ENCODE measurements at regions not wholly inside any gene's neighbourhood (a gene's known extent, or its start where the extent isn't known, plus 50 kb on each side); places are given as distances from the start of the nearest gene placed in this dataset.

DNA sequence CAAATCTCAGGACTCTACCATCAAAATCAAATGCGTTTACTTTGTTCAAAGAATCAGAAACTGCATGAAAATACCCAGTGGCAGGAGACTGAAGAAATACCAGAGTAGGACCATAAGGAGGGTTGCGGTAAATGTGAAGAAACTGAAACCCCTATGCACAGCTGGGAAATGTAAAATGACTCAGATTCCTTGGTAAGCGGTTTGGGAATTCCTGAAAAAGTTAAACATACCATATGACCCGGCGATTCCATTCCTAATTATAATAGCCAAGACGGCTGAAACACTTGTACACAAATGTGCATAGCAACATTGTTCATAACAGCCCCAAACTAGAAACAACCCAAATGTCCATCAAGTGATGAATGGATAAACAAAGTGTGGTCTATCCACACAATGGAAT lies 114.1 kb upstream of the GRAMD1B start:
- no peak for TF ChIP-seq POLR2A (IDR thresholded peaks at IDR 0.05)
- TF ChIP-seq, protein P1, sequence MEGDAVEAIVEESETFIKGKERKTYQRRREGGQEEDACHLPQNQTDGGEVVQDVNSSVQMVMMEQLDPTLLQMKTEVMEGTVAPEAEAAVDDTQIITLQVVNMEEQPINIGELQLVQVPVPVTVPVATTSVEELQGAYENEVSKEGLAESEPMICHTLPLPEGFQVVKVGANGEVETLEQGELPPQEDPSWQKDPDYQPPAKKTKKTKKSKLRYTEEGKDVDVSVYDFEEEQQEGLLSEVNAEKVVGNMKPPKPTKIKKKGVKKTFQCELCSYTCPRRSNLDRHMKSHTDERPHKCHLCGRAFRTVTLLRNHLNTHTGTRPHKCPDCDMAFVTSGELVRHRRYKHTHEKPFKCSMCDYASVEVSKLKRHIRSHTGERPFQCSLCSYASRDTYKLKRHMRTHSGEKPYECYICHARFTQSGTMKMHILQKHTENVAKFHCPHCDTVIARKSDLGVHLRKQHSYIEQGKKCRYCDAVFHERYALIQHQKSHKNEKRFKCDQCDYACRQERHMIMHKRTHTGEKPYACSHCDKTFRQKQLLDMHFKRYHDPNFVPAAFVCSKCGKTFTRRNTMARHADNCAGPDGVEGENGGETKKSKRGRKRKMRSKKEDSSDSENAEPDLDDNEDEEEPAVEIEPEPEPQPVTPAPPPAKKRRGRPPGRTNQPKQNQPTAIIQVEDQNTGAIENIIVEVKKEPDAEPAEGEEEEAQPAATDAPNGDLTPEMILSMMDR (IDR thresholded peaks at IDR 0.05), result no peak
- Histone ChIP-seq H3K4me3 (replicated peaks in 1 of 3) (no peak overlapping the region), H3K9me3 (no peaks in the 10 kb centered on the region), H3K27ac (no peak overlapping the region), H3K4me1 (no peaks in the 10 kb centered on the region), H3K27me3 (no peaks in the 10 kb centered on the region), H3K36me3 (no peaks in the 10 kb centered on the region)
- intact Hi-C loops (cut with DNase I), result no loop called here
- WGBS, 2 donors, result 86 to 92% methylated on average over 6 of the region's 6 CpGs
- DNase-seq, result no peak

DNA sequence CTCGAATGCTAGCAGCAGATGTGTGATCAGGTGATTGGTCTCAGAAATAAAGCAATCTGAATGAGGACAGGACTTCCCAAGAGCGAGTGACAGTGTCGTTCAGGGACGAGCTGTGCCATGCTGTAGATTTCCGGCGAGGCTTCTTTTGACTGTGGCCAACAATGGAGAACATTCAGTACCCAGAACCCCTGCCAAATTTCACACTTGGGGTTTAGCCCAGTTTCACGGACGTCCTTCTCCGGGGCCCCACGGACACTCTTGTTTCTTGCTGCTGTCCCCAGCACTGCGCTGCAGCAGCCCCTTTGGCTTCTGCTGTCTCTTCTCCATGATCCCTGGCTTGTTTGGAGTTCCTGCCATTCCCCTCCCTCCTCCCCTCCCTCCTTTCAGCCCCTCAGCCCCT lies 115.1 kb upstream of the GRAMD1B start:
- WGBS, 2 donors, result 66 to 76% methylated on average over 11 of the region's 11 CpGs
- H3K27me3 ChIP-seq, result no peaks in the 10 kb centered on the region
- H3K4me1 ChIP-seq, result no peaks in the 10 kb centered on the region
- no peak for DNase-seq
- TF ChIP-seq, protein P1 (IDR thresholded peaks at IDR 0.05), result no peak
- no peak for TF ChIP-seq POLR2A (IDR thresholded peaks at IDR 0.05)
- H3K4me3 ChIP-seq (replicated peaks in 1 of 3), result no peak overlapping the region
- intact Hi-C loops (cut with DNase I), result no loop called here
- no peaks in the 10 kb centered on the region for H3K9me3 ChIP-seq
- no peaks in the 10 kb centered on the region for H3K36me3 ChIP-seq
- no peak overlapping the region for H3K27ac ChIP-seq

DNA sequence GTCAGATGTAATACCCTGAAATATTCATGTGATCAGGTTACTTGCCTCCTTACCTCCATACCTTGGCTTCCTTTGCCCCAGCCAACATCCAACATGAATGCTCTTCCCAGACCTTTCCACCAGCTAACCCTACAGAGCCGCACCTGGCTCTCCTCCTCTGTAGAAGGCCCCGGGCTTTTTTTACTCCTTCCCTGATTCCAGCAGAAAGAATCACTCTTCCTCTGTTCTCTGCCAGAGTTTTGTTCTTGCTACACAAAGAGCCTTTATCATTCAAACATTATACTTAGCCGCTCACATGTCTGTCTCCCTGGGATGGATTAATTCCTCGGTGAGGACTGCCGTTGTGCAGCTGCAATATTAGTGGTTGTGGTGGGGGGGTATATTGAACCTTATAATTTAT lies 116.8 kb upstream of the GRAMD1B start:
- Histone ChIP-seq H3K27me3 (no peaks in the 10 kb centered on the region), H3K4me1 (peaks cover 6% of the 10 kb centered on the region in 2 donors), H3K27ac (no peak overlapping the region), H3K4me3 (replicated peaks in 1 of 3) (no peak overlapping the region), H3K9me3 (no peaks in the 10 kb centered on the region), H3K36me3 (no peaks in the 10 kb centered on the region)
- WGBS, 2 donors, result 92 to 97% methylated on average over 5 of the region's 5 CpGs
- no peak for TF ChIP-seq POLR2A (IDR thresholded peaks at IDR 0.05)
- TF ChIP-seq, protein P1 (IDR thresholded peaks at IDR 0.05), result no peak
- intact Hi-C loops (cut with DNase I), result no loop called here
- no peak for DNase-seq

DNA sequence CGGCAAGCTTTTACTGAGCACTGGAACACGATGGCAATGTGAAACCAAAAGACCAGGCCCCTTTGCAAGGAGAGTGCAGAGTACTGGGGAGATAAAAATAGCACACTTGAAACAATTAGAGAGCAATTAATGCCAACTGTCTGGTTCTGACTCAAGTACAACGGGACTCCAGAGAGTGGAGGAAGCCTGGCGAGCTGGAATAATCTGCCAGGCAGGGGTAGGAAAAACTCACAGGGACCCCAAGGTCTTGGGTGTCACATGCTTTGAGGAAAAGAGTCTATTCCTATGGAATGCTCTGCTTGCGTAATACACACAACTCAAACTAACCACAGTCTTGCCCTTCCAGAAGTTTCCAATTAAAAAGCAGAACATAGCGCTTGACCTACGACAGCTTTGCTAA lies 113.0 kb upstream of the CLMP start:
- intact Hi-C loops (cut with DNase I), result loop anchor here (5.0 kb wide), 1 partner anchor 99 kb away; no protein-coding TSS in a partner anchor
- no peaks in the 10 kb centered on the region for H3K9me3 ChIP-seq
- no peaks in the 10 kb centered on the region for H3K27me3 ChIP-seq
- TF ChIP-seq, protein P1 (IDR thresholded peaks at IDR 0.05), result no peak
- no peak for TF ChIP-seq POLR2A (IDR thresholded peaks at IDR 0.05)
- H3K27ac ChIP-seq, result peak overlapping the region; percentile 41 to 76 (median 72)
- 43% methylated on average over 7 of the region's 7 CpGs for WGBS, 2 donors
- no peaks in the 10 kb centered on the region for H3K36me3 ChIP-seq
- no peak overlapping the region for H3K4me3 ChIP-seq (replicated peaks in 1 of 3)
- DNase-seq, result peak; percentile 46 to 50
- H3K4me1 ChIP-seq, result peaks cover 22 to 28% of the 10 kb centered on the region in 2 donors

DNA sequence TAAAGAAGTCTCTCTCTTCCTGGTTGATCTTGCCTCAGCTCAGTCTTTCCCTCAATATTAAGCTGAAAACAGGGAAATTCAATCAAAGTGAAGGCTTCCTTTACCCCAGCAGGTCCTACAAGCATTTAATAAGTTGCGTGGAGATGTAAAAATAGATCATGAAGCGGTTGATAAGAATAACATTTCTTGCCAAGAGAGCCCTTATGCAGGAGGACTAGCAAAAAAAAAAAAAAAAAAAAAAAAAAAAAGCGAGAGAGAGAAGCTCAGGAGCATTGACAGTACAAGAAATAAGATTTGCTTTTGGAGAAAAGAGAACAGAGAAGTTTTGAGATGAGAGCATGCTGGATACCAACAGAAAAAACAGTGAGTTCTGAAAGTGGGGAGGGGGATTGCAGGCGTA lies 112.2 kb upstream of the CLMP start:
- H3K4me3 ChIP-seq (replicated peaks in 1 of 3), result no peak overlapping the region
- no peaks in the 10 kb centered on the region for H3K36me3 ChIP-seq
- H3K4me1 ChIP-seq, result peaks cover 22 to 28% of the 10 kb centered on the region in 2 donors
- no peaks in the 10 kb centered on the region for H3K27me3 ChIP-seq
- WGBS, 2 donors, result 47 to 59% methylated on average over 4 of the region's 4 CpGs
- no peak for TF ChIP-seq POLR2A (IDR thresholded peaks at IDR 0.05)
- TF ChIP-seq, protein P1 (IDR thresholded peaks at IDR 0.05), result no peak
- no peak for DNase-seq
- H3K9me3 ChIP-seq, result no peaks in the 10 kb centered on the region
- peak overlapping the region; percentile 41 to 76 (median 72) for H3K27ac ChIP-seq
- intact Hi-C loops (cut with DNase I), result loop anchor here (5.0 kb wide), 1 partner anchor 100 kb away; no protein-coding TSS in a partner anchor

All from thyroid gland (tissue), 4 donors.